ENCODE measurements at regions not wholly inside any gene's neighbourhood (a gene's known extent, or its start where the extent isn't known, plus 50 kb on each side); places are given as distances from the start of the nearest gene placed in this dataset.
"Not testable (repeated sequence)": the region's sequence is repeated elsewhere in the genome, so short reads cannot be mapped to it uniquely, and the experiment has no call there.

GRCh38 chr9:42656789-42657188 is 473.3 kb downstream of the SPATA31A6 start:
- not testable (repeated sequence) for ATAC-seq

GRCh38 chr9:42657496-42657895 is 474.0 kb downstream of the SPATA31A6 start:
- ATAC-seq: not testable (repeated sequence)

- not testable (repeated sequence) for ATAC-seq
These were observed 513.7 kb downstream of the SPATA31A6 start for GRCh38 chr9:42697146-42697545.

- not testable (repeated sequence) for ATAC-seq
These were observed 519.4 kb downstream of the SPATA31A6 start for GRCh38 chr9:42702890-42703289.

- ATAC-seq: not testable (repeated sequence)
These were observed 541.7 kb downstream of the SPATA31A6 start for GRCh38 chr9:42724841-42725835.

- peak; percentile 64 for ATAC-seq
These were observed 559.8 kb downstream of the SPATA31A6 start for GRCh38 chr9:42743030-42743814.

- not testable (repeated sequence) for ATAC-seq
These were observed 573.8 kb downstream of the SPATA31A6 start for GRCh38 chr9:42757251-42757650.

GRCh38 chr9:42759320-42759719 is 575.9 kb downstream of the SPATA31A6 start:
- ATAC-seq: not testable (repeated sequence)

GRCh38 chr9:42782201-42782600 is 598.7 kb downstream of the SPATA31A6 start:
- ATAC-seq: not testable (repeated sequence)

- ATAC-seq: not testable (repeated sequence)
These were observed 609.3 kb downstream of the SPATA31A6 start for GRCh38 chr9:42792725-42793124.

- ATAC-seq: not testable (repeated sequence)
These were observed 615.1 kb downstream of the SPATA31A6 start for GRCh38 chr9:42798571-42798970.

- ATAC-seq: not testable (repeated sequence)
These were observed 619.3 kb downstream of the SPATA31A6 start for GRCh38 chr9:42802716-42803115.

- ATAC-seq: not testable (repeated sequence)
These were observed 623.2 kb downstream of the SPATA31A6 start for GRCh38 chr9:42806674-42807073.

GRCh38 chr9:42821468-42821867 is 638.0 kb downstream of the SPATA31A6 start:
- ATAC-seq: not testable (repeated sequence)

- ATAC-seq: not testable (repeated sequence)
These were observed 664.7 kb downstream of the SPATA31A6 start for GRCh38 chr9:42848156-42848555.

- not testable (repeated sequence) for ATAC-seq
These were observed 667.6 kb downstream of the SPATA31A6 start for GRCh38 chr9:42850896-42851693.

GRCh38 chr9:42851701-42852100 is 668.2 kb downstream of the SPATA31A6 start:
- ATAC-seq: not testable (repeated sequence)

GRCh38 chr9:42852133-42852930 is 668.9 kb downstream of the SPATA31A6 start:
- ATAC-seq: peak; percentile 49

GRCh38 chr9:42860133-42860532 is 676.7 kb downstream of the SPATA31A6 start:
- not testable (repeated sequence) for ATAC-seq

- not testable (repeated sequence) for ATAC-seq
These were observed 679.0 kb downstream of the SPATA31A6 start for GRCh38 chr9:42862465-42862864.
